ENCODE measurements at regions not wholly inside any gene's neighbourhood (a gene's known extent, or its start where the extent isn't known, plus 50 kb on each side); places are given as distances from the start of the nearest gene placed in this dataset.

DNA sequence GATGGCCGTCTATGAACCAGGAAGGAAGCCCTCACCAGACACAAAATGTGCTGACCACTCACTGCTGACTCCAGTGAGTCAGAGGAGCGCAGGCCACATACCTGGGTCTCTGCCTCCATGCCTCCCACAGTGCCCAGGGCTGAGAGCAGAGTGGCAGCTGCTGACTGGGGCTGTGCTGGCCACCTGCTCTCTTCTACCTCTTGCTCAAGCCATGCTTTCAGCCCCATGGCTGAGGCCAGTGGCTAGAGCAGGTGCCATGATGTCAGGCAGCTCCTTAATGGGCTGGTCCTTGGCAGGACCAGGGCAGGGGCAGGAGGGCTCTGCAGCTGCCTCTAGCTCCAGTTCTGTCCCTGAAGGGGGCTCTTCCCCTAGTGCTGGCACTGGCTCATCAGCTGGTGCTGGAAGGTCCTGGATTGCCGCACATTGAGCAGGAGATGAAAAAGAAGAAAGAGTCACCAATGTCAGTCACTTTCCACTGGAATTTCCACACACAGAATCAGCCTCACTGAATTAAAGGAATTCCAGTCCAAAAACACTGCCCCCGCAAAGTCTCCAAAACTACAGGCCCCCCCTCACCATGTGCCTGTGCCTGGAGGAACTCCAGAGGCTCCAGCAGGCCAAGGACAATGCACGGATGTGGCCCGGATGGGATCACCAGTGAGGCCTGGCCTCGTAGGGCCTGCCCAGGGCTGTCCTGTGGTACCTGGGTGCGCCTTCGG, 86.4 kb downstream of the GGTLC2 start:
- TF ChIP-seq, protein P1, sequence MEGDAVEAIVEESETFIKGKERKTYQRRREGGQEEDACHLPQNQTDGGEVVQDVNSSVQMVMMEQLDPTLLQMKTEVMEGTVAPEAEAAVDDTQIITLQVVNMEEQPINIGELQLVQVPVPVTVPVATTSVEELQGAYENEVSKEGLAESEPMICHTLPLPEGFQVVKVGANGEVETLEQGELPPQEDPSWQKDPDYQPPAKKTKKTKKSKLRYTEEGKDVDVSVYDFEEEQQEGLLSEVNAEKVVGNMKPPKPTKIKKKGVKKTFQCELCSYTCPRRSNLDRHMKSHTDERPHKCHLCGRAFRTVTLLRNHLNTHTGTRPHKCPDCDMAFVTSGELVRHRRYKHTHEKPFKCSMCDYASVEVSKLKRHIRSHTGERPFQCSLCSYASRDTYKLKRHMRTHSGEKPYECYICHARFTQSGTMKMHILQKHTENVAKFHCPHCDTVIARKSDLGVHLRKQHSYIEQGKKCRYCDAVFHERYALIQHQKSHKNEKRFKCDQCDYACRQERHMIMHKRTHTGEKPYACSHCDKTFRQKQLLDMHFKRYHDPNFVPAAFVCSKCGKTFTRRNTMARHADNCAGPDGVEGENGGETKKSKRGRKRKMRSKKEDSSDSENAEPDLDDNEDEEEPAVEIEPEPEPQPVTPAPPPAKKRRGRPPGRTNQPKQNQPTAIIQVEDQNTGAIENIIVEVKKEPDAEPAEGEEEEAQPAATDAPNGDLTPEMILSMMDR (IDR thresholded peaks at IDR 0.05; ENCODE audit: poor library complexity, severe bottlenecking) = no peak
- TF ChIP-seq, protein P2, sequence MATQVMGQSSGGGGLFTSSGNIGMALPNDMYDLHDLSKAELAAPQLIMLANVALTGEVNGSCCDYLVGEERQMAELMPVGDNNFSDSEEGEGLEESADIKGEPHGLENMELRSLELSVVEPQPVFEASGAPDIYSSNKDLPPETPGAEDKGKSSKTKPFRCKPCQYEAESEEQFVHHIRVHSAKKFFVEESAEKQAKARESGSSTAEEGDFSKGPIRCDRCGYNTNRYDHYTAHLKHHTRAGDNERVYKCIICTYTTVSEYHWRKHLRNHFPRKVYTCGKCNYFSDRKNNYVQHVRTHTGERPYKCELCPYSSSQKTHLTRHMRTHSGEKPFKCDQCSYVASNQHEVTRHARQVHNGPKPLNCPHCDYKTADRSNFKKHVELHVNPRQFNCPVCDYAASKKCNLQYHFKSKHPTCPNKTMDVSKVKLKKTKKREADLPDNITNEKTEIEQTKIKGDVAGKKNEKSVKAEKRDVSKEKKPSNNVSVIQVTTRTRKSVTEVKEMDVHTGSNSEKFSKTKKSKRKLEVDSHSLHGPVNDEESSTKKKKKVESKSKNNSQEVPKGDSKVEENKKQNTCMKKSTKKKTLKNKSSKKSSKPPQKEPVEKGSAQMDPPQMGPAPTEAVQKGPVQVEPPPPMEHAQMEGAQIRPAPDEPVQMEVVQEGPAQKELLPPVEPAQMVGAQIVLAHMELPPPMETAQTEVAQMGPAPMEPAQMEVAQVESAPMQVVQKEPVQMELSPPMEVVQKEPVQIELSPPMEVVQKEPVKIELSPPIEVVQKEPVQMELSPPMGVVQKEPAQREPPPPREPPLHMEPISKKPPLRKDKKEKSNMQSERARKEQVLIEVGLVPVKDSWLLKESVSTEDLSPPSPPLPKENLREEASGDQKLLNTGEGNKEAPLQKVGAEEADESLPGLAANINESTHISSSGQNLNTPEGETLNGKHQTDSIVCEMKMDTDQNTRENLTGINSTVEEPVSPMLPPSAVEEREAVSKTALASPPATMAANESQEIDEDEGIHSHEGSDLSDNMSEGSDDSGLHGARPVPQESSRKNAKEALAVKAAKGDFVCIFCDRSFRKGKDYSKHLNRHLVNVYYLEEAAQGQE (IDR thresholded peaks at IDR 0.05; ENCODE audit: borderline replicate concordance) = no peak
- TF ChIP-seq EZH2 (IDR thresholded peaks at IDR 0.05; ENCODE audit: borderline replicate concordance, insufficient read depth, low read length, poor library complexity, severe bottlenecking) = no peak
- TF ChIP-seq EP300 (conservative IDR thresholded peaks at IDR 0.05; ENCODE audit: poor library complexity, severe bottlenecking) = no peak
- no peak for TF ChIP-seq POLR2AphosphoS5 (IDR thresholded peaks at IDR 0.05)
- TF ChIP-seq TAF1 (IDR thresholded peaks at IDR 0.05; ENCODE audit: low read depth) = no peak
- TF ChIP-seq SMC3 (conservative IDR thresholded peaks at IDR 0.05; ENCODE audit: poor library complexity) = no peak
- no peak for TF ChIP-seq RAD21 (conservative IDR thresholded peaks at IDR 0.05)
- no peak for TF ChIP-seq MXI1 (conservative IDR thresholded peaks at IDR 0.05; ENCODE audit: poor library complexity, severe bottlenecking)

Measured in neural cell (in vitro differentiated cells).